HEK293T (cell line): ENCODE measurements at regions not wholly inside any gene's neighbourhood (a gene's known extent, or its start where the extent isn't known, plus 50 kb on each side); places are given as distances from the start of the nearest gene placed in this dataset.

Experiments used
- CTCF ChIA-PET: fragments of 350-600 bp; formaldehyde crosslinking; extraction: SDS; loops from one replicate; lab custom pipeline; 2021; ENCODE audit warnings: antibody characterized with exemption, inconsistent platforms; lab: Yijun Ruan, JAX
- POLR2A ChIA-PET: fragments of 350-600 bp; formaldehyde crosslinking; extraction: SDS; loops from one replicate; lab custom pipeline; 2020; ENCODE audit warnings: antibody characterized with exemption, inconsistent platforms; lab: Yijun Ruan, JAX
- DNase-seq: peaks from one replicate; pipeline ENCODE4 v3.0.0; 2012; ENCODE audit warnings: mixed read lengths; ENCODE audit errors: extremely low spot score
- ARNT ChIP-seq: fragments of 450-650 bp; IDR thresholded peaks from 2 replicates; pipeline ENCODE4 v1.6.1; 2017; ENCODE audit warnings: mild to moderate bottlenecking
- BHLHE40 ChIP-seq: fragments of 450-650 bp; IDR thresholded peaks from 2 replicates; pipeline ENCODE4 v1.6.1; 2016; ENCODE audit warnings: mild to moderate bottlenecking, moderate library complexity, borderline replicate concordance
- CTBP1 ChIP-seq: fragments of 450-650 bp; IDR thresholded peaks from 2 replicates; pipeline ENCODE4 v1.6.1; 2016; ENCODE audit warnings: borderline replicate concordance
- ELF4 ChIP-seq: fragments of 450-650 bp; IDR thresholded peaks from 2 replicates; pipeline ENCODE4 v1.6.1; 2017; ENCODE audit warnings: antibody characterized with exemption
- FOXA1 ChIP-seq: fragments of 450-650 bp; IDR thresholded peaks from 2 replicates; pipeline ENCODE4 v1.6.1; 2016; ENCODE audit warnings: mild to moderate bottlenecking
- FOXK2 ChIP-seq: fragments of 450-650 bp; IDR thresholded peaks from 2 replicates; pipeline ENCODE4 v1.6.1; 2016; ENCODE audit warnings: mild to moderate bottlenecking
- FOXM1 ChIP-seq: fragments of 450-650 bp; IDR thresholded peaks from 2 replicates; pipeline ENCODE4 v1.6.1; 2017; ENCODE audit warnings: mild to moderate bottlenecking, borderline replicate concordance
- HDGF ChIP-seq: fragments of 450-650 bp; IDR thresholded peaks from 2 replicates; pipeline ENCODE4 v1.6.1; 2017; ENCODE audit warnings: antibody characterized with exemption, borderline replicate concordance
- L3MBTL2 ChIP-seq: fragments of 450-650 bp; conservative IDR thresholded peaks from 2 replicates; pipeline ENCODE4 v1.6.1; 2016; ENCODE audit warnings: mild to moderate bottlenecking
- LEF1 ChIP-seq: fragments of 450-650 bp; IDR thresholded peaks from 2 replicates; pipeline ENCODE4 v1.6.1; 2017; ENCODE audit warnings: mild to moderate bottlenecking, borderline replicate concordance
- NFRKB ChIP-seq: fragments of 450-650 bp; IDR thresholded peaks from 2 replicates; pipeline ENCODE4 v1.6.1; 2016; ENCODE audit warnings: mild to moderate bottlenecking, moderate library complexity
- PKNOX1 ChIP-seq: fragments of 450-650 bp; IDR thresholded peaks from 2 replicates; pipeline ENCODE4 v1.6.1; 2016
- SP1 ChIP-seq: fragments of 450-650 bp; IDR thresholded peaks from 2 replicates; pipeline ENCODE4 v1.6.1; 2017
- SUZ12 ChIP-seq: fragments of 450-650 bp; IDR thresholded peaks from 2 replicates; pipeline ENCODE4 v1.6.1; 2016; ENCODE audit warnings: mild to moderate bottlenecking
- TARDBP ChIP-seq: fragments of 450-650 bp; IDR thresholded peaks from 2 replicates; pipeline ENCODE4 v1.6.1; 2016
- ZNF384 ChIP-seq: fragments of 450-650 bp; IDR thresholded peaks from 2 replicates; pipeline ENCODE4 v1.6.1; 2016

- TF ChIP-seq SUZ12, result no peak
- no peak for TF ChIP-seq TARDBP
- TF ChIP-seq PKNOX1, result no peak
- TF ChIP-seq ELF4, result no peak
- TF ChIP-seq L3MBTL2, result no peak
- TF ChIP-seq BHLHE40, result no peak
- TF ChIP-seq HDGF, result no peak
- no peak for TF ChIP-seq LEF1
- TF ChIP-seq FOXM1, result no peak
- no peak for TF ChIP-seq ARNT
- DNase-seq, result no peak
- POLR2A ChIA-PET, result no interaction called here
- CTCF ChIA-PET, result no interaction called here
These were observed 228.2 kb upstream of the GRIN3A start for GRCh38 chr9:101966691-101967090.

GRCh38 chr9:101957705-101958104 is 219.3 kb upstream of the GRIN3A start:
- TF ChIP-seq ARNT (no peak), LEF1 (no peak), SUZ12 (no peak), FOXK2 (no peak), NFRKB (no peak), ZNF384 (no peak)
- ChIA-PET CTCF (no interaction called here), POLR2A (no interaction called here)
- DNase-seq, result no peak

- TF ChIP-seq HDGF (no peak), FOXA1 (no peak), ARNT (no peak), FOXK2 (no peak), SP1 (no peak), NFRKB (no peak), TARDBP (no peak), LEF1 (no peak), ZNF384 (no peak), BHLHE40 (no peak), FOXM1 (no peak), ELF4 (no peak), PKNOX1 (no peak), L3MBTL2 (no peak), CTBP1 (no peak)
- ChIA-PET CTCF (interaction anchor here (0.6 kb wide), 1 partner anchor 1245 kb away, joined by 4 read pairs; no protein-coding TSS in a partner anchor), POLR2A (no interaction called here)
- no peak for DNase-seq
These were observed 213.2 kb upstream of the GRIN3A start for GRCh38 chr9:101951598-101951997.

GRCh38 chr9:101931756-101932155 is 193.3 kb upstream of the GRIN3A start:
- ChIA-PET POLR2A (no interaction called here), CTCF (no interaction called here)
- TF ChIP-seq ZNF384, result no peak
- no peak for TF ChIP-seq FOXM1
- TF ChIP-seq FOXA1, result no peak
- TF ChIP-seq TARDBP, result no peak
- TF ChIP-seq HDGF, result no peak
- no peak for TF ChIP-seq PKNOX1
- TF ChIP-seq LEF1, result no peak
- no peak for TF ChIP-seq ARNT
- no peak for DNase-seq

GRCh38 chr9:101930783-101931182 is 192.3 kb upstream of the GRIN3A start:
- CTCF ChIA-PET, result no interaction called here
- POLR2A ChIA-PET, result no interaction called here
- no peak for DNase-seq
- TF ChIP-seq BHLHE40, result no peak
- TF ChIP-seq FOXM1, result no peak
- no peak for TF ChIP-seq TARDBP
- no peak for TF ChIP-seq CTBP1
- TF ChIP-seq LEF1, result no peak
- no peak for TF ChIP-seq NFRKB
- TF ChIP-seq FOXK2, result no peak
- TF ChIP-seq FOXA1, result no peak
- TF ChIP-seq HDGF, result no peak
- no peak for TF ChIP-seq ELF4

GRCh38 chr9:101925498-101925897 is 187.1 kb upstream of the GRIN3A start:
- ChIA-PET POLR2A (no interaction called here), CTCF (no interaction called here)
- no peak for DNase-seq
- TF ChIP-seq SUZ12 (no peak), FOXK2 (no peak), PKNOX1 (no peak), HDGF (no peak), ELF4 (no peak), ZNF384 (no peak), FOXA1 (no peak), ARNT (no peak), LEF1 (no peak), BHLHE40 (no peak)
